VCaP (cell line): ENCODE measurements at regions not wholly inside any gene's neighbourhood (a gene's known extent, or its start where the extent isn't known, plus 50 kb on each side); places are given as distances from the start of the nearest gene placed in this dataset.

Experiments
- H3K27ac ChIP-seq: fragments of 450-650 bp; 2 replicates; pipeline ENCODE4 v1.5.1; 2017
- CTCF ChIP-seq: fragments of 450-650 bp; conservative IDR thresholded peaks from 2 replicates; pipeline ENCODE4 v1.5.1; 2017; ENCODE audit warnings: mild to moderate bottlenecking, moderate library complexity

- H3K27ac ChIP-seq = no peak overlapping the region
- no peak for TF ChIP-seq CTCF
Measured at GRCh38 chrX:5082705-5083104, 1146.0 kb downstream of the NLGN4X start.

DNA sequence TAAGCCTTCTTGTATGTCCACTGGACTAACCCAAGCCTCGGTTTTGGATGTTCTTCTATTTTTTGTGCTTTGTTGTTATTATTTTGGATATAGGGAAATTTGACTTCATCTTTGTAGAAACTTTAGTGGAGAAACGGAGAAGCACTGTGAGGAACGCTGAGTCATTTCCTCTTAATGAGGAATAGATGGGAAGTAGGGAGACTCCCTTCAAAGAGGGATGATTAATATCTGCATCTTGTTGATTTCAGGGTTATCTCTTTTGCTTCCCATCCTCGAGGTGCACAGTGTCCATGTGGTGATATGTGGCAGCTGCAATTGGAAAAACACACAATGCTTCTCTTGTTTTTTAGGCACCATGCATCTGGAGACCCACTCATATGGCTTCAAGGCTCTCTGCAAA is 1147.9 kb downstream of the NLGN4X start:
- H3K27ac ChIP-seq = no peak overlapping the region
- no peak for TF ChIP-seq CTCF

- H3K27ac ChIP-seq = no peak overlapping the region
- TF ChIP-seq CTCF = no peak
Measured at GRCh38 chrX:5068550-5068949, 1160.1 kb downstream of the NLGN4X start.

- no peak for TF ChIP-seq CTCF
- H3K27ac ChIP-seq = no peak overlapping the region
Measured at GRCh38 chrX:5057786-5058185, 1170.9 kb downstream of the NLGN4X start.

DNA sequence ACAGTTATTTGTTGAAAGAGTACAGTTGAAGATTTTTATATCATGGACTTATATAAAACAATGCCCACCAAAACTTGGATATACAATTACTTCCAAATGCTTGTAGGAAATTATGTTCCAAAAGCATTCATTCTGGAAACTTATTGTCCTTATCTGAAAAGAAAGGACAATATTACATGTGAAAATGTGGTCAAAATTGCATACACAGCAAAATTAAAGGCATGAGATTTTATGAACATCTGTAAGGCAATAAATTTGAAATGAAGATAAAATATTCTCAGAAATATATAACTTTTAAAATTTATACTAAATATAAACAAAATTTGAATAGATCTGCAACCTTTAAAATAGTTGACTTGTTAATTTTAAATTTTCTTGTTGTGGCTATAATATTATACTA is 1173.8 kb downstream of the NLGN4X start:
- no peak overlapping the region for H3K27ac ChIP-seq
- TF ChIP-seq CTCF = no peak

GRCh38 chrX:5051831-5052491 is 1176.7 kb downstream of the NLGN4X start:
- TF ChIP-seq CTCF = no peak
- H3K27ac ChIP-seq = no peak overlapping the region

DNA sequence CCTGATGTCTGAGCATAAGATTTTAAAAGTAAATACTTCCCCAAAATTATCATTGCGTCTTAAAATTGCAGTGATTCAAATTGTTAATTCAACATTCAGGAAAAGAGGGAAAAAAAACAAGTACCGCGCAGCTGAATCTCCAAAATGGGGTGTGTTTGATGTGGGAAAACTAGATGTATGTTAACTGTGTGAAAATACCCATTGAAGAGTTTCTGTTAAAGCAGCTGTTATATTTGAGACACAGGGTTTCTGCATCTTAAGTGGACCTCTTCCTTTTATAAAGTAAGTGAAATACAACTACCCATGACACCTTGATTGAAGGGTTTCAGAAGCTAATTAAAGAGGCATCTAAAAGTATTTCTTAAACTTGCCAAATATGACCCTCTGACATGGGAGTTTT is 1186.1 kb downstream of the NLGN4X start:
- no peak for TF ChIP-seq CTCF
- H3K27ac ChIP-seq = no peak overlapping the region
